ENCODE measurements at regions not wholly inside any gene's neighbourhood (a gene's known extent, or its start where the extent isn't known, plus 50 kb on each side); places are given as distances from the start of the nearest gene placed in this dataset.
"Not testable (repeated sequence)": the region's sequence is repeated elsewhere in the genome, so short reads cannot be mapped to it uniquely, and the experiment has no call there.

GRCh38 chr7:26081638-26082037, 70.4 kb upstream of the NFE2L3 start:
- no peaks in the 10 kb centered on the region for H3K9me3 ChIP-seq
- H3K27me3 ChIP-seq, result peaks cover 0 to 24% of the 10 kb centered on the region in 2 donors
- H3K4me3 ChIP-seq, result no peak overlapping the region
- intact Hi-C loops (cut with DNase I; ENCODE audit: low total_unique reads), result no loop called here
- H3K27ac ChIP-seq, result no peak overlapping the region
- no peak for DNase-seq
- TF ChIP-seq CTCF (IDR thresholded peaks at IDR 0.05), result no peak
- no peaks in the 10 kb centered on the region for H3K36me3 ChIP-seq
- H3K4me1 ChIP-seq, result no peaks in the 10 kb centered on the region

- Histone ChIP-seq H3K4me1 (no peaks in the 10 kb centered on the region), H3K4me3 (no peak overlapping the region), H3K9me3 (no peaks in the 10 kb centered on the region), H3K27me3 (peaks cover 0 to 15% of the 10 kb centered on the region in 2 donors), H3K27ac (no peak overlapping the region), H3K36me3 (no peaks in the 10 kb centered on the region)
- DNase-seq, result no peak
- no peak for TF ChIP-seq CTCF (IDR thresholded peaks at IDR 0.05)
- intact Hi-C loops (cut with DNase I; ENCODE audit: low total_unique reads), result no loop called here
These were observed 68.9 kb upstream of the NFE2L3 start for GRCh38 chr7:26083113-26083512.

GRCh38 chr7:26084418-26084817, 67.6 kb upstream of the NFE2L3 start:
- H3K9me3 ChIP-seq, result no peaks in the 10 kb centered on the region
- no peak for DNase-seq
- H3K27ac ChIP-seq, result no peak overlapping the region
- no peaks in the 10 kb centered on the region for H3K36me3 ChIP-seq
- no peak overlapping the region for H3K4me3 ChIP-seq
- intact Hi-C loops (cut with DNase I; ENCODE audit: low total_unique reads), result no loop called here
- no peak for TF ChIP-seq CTCF (IDR thresholded peaks at IDR 0.05)
- peaks cover 0 to 2% of the 10 kb centered on the region in 2 donors for H3K27me3 ChIP-seq
- H3K4me1 ChIP-seq, result no peaks in the 10 kb centered on the region

GRCh38 chr7:26085771-26086170, 66.2 kb upstream of the NFE2L3 start:
- Histone ChIP-seq H3K9me3 (no peaks in the 10 kb centered on the region), H3K36me3 (no peaks in the 10 kb centered on the region), H3K27me3 (no peaks in the 10 kb centered on the region), H3K27ac (no peak overlapping the region), H3K4me3 (no peak overlapping the region), H3K4me1 (no peaks in the 10 kb centered on the region)
- intact Hi-C loops (cut with DNase I; ENCODE audit: low total_unique reads), result no loop called here
- no peak for TF ChIP-seq CTCF (IDR thresholded peaks at IDR 0.05)
- DNase-seq, result no peak

GRCh38 chr7:26087321-26088091, 64.5 kb upstream of the NFE2L3 start:
- no peaks in the 10 kb centered on the region for H3K4me1 ChIP-seq

GRCh38 chr7:26089469-26089868, 62.5 kb upstream of the NFE2L3 start:
- H3K4me1 ChIP-seq; DNase-seq; H3K27ac ChIP-seq; H3K27me3 ChIP-seq; H3K4me3 ChIP-seq; H3K9me3 ChIP-seq; H3K36me3 ChIP-seq; intact Hi-C loops (cut with DNase I; ENCODE audit: low total_unique reads): not testable (repeated sequence)

More at GRCh38 chr7:26087321-26088091, 64.5 kb upstream of the NFE2L3 start:
- no peaks in the 10 kb centered on the region for H3K27me3 ChIP-seq
- TF ChIP-seq CTCF (IDR thresholded peaks at IDR 0.05), result no peak
- intact Hi-C loops (cut with DNase I; ENCODE audit: low total_unique reads), result no loop called here
- H3K36me3 ChIP-seq, result no peaks in the 10 kb centered on the region
- no peak for DNase-seq
- no peaks in the 10 kb centered on the region for H3K9me3 ChIP-seq
- no peak overlapping the region for H3K27ac ChIP-seq
- no peak overlapping the region for H3K4me3 ChIP-seq
